ENCODE measurements at regions not wholly inside any gene's neighbourhood (a gene's known extent, or its start where the extent isn't known, plus 50 kb on each side); places are given as distances from the start of the nearest gene placed in this dataset.
"Not testable (repeated sequence)": the region's sequence is repeated elsewhere in the genome, so short reads cannot be mapped to it uniquely, and the experiment has no call there.

DNA sequence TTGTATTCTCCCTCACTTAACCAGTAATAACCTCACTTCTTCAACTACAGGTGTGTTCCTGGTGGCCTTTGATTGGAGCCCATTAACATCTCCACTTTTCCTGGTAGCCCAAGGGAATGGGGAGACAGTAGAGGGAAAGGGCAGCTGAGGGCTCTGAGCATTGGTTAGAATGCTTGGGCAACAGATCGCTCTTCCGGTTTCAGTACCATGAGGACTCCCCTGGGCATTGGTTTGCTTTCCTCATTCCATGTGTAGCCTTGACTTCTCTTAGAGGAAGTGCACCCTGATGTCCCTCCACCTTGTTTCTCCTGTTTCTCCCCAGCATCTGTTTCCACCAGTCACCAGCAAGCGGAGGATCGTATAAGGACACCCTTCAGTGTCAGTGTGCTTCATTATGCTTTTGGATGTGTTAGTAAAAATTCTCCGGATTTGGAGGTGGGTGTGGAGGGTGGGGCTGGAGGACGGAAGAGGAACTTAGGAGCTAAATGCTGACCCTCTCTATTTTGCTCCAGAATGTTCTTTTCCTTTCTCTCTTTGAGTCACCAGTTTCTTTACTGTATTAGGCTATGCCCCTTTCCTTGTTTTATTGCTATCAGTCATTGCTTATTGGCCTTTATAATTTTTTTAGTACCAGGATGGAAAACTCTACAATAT lies 50.6 kb upstream of the ZNG1B start:
- H3F3A ChIP-seq (ENCODE audit: low read length, unreplicated experiment); H3K9me3 ChIP-seq (ENCODE audit: low read length); H3K27ac ChIP-seq (ENCODE audit: low read length); intact Hi-C loops (cut with micrococcal nuclease); DNase-seq; H3K27me3 ChIP-seq (ENCODE audit: low read length); H3K4me1 ChIP-seq (ENCODE audit: insufficient read depth, low read length); H3K9me2 ChIP-seq (replicated peaks; ENCODE audit: low read length); H2AFZ ChIP-seq (ENCODE audit: low read length); H3K79me2 ChIP-seq (ENCODE audit: low read length); ATAC-seq; H4K20me1 ChIP-seq (ENCODE audit: low read length); POLR2A ChIA-PET (ENCODE audit: unreplicated experiment); H3K4me3 ChIP-seq (ENCODE audit: low read length); H3K4me2 ChIP-seq (ENCODE audit: low read length); CTCF ChIA-PET; BruUV-seq (replicated peaks); H3K9ac ChIP-seq (ENCODE audit: low read length); H3K36me3 ChIP-seq (ENCODE audit: low read depth, low read length): not testable (repeated sequence)

DNA sequence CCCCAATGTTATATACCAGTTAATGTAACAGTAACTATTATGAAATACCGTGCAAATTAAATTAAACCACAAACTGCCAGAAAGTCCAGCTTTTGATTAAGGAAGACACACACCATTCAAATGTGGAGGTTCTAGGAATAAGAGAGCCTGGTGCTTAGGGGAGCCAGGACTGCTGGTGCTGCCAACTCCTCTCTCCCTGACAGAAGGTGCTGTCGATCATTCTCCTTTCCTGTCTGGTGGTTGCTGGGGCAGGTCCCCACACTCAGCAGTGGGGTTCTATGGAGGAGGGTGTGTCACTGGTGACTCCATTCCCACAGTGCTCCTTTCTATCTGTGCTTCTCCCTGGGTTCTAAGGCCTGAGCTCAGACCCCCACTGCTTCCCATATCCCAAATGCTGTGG lies 57.9 kb upstream of the ZNG1B start:
- BruUV-seq (replicated peaks); H3K9ac ChIP-seq (ENCODE audit: low read length); ATAC-seq; H3K27ac ChIP-seq (ENCODE audit: low read length); H3K9me2 ChIP-seq (replicated peaks; ENCODE audit: low read length); POLR2A ChIA-PET (ENCODE audit: unreplicated experiment); intact Hi-C loops (cut with micrococcal nuclease); H3F3A ChIP-seq (ENCODE audit: low read length, unreplicated experiment); H3K4me1 ChIP-seq (ENCODE audit: insufficient read depth, low read length); H4K20me1 ChIP-seq (ENCODE audit: low read length); DNase-seq; H3K9me3 ChIP-seq (ENCODE audit: low read length); H3K79me2 ChIP-seq (ENCODE audit: low read length); H3K4me3 ChIP-seq (ENCODE audit: low read length); H2AFZ ChIP-seq (ENCODE audit: low read length); H3K4me2 ChIP-seq (ENCODE audit: low read length); H3K36me3 ChIP-seq (ENCODE audit: low read depth, low read length); CTCF ChIA-PET; H3K27me3 ChIP-seq (ENCODE audit: low read length): not testable (repeated sequence)

DNA sequence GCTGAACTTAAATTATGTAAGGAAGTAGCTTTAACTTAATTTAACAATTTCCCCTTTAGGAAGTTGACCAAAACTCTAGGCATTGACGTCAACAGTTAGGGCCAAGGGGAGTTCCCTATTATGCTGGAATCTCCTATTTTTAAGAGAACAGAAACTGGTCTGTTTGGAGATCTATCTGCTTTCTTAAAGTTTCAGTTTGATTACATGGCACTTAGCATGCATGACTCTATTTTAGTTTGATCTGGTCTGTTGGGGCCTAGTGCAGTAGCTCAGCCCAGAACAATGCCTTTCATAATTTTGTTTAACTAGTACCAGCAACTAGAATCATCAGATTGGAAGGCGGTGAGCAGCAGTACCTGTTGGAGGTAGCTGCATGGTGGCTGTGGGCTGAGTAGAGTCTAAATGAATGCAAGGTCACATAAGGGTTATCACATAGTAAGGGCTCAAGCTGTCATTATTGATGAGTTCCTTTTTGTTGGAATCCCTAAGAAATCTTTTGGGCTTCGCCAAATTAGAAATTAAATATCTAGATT lies 60.5 kb upstream of the ZNG1B start:
- no peak overlapping the region for H3K4me3 ChIP-seq (ENCODE audit: low read length)
- no TSS peak for BruUV-seq (replicated peaks)
- ATAC-seq (no peak), DNase-seq (no peak)
- H2AFZ ChIP-seq (ENCODE audit: low read length): no peak overlapping the region
- H3K27me3 ChIP-seq (ENCODE audit: low read length): no peaks in the 10 kb centered on the region
- H3F3A ChIP-seq (ENCODE audit: low read length, unreplicated experiment): no peaks in the 10 kb centered on the region
- intact Hi-C loops (cut with micrococcal nuclease): no loop called here
- no peaks in the 10 kb centered on the region for H3K79me2 ChIP-seq (ENCODE audit: low read length)
- H3K27ac ChIP-seq (ENCODE audit: low read length): no peak overlapping the region
- no peaks in the 10 kb centered on the region for H3K9me2 ChIP-seq (replicated peaks; ENCODE audit: low read length)
- H3K9me3 ChIP-seq (ENCODE audit: low read length): no peaks in the 10 kb centered on the region
- CTCF ChIA-PET: no interaction called here
- H3K4me1 ChIP-seq (ENCODE audit: insufficient read depth, low read length): no peaks in the 10 kb centered on the region
- POLR2A ChIA-PET (ENCODE audit: unreplicated experiment): no interaction called here
- H4K20me1 ChIP-seq (ENCODE audit: low read length): no peaks in the 10 kb centered on the region
- H3K4me2 ChIP-seq (ENCODE audit: low read length): no peak overlapping the region
- H3K9ac ChIP-seq (ENCODE audit: low read length): no peak overlapping the region
- no peak for TF ChIP-seq EZH2phosphoT487 (IDR thresholded peaks at IDR 0.05; ENCODE audit: borderline replicate concordance, low read length)
- no peak for TF ChIP-seq EZH2 (IDR thresholded peaks at IDR 0.05; ENCODE audit: low read length, unreplicated experiment)
- TF ChIP-seq, protein P1, sequence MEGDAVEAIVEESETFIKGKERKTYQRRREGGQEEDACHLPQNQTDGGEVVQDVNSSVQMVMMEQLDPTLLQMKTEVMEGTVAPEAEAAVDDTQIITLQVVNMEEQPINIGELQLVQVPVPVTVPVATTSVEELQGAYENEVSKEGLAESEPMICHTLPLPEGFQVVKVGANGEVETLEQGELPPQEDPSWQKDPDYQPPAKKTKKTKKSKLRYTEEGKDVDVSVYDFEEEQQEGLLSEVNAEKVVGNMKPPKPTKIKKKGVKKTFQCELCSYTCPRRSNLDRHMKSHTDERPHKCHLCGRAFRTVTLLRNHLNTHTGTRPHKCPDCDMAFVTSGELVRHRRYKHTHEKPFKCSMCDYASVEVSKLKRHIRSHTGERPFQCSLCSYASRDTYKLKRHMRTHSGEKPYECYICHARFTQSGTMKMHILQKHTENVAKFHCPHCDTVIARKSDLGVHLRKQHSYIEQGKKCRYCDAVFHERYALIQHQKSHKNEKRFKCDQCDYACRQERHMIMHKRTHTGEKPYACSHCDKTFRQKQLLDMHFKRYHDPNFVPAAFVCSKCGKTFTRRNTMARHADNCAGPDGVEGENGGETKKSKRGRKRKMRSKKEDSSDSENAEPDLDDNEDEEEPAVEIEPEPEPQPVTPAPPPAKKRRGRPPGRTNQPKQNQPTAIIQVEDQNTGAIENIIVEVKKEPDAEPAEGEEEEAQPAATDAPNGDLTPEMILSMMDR (conservative IDR thresholded peaks at IDR 0.05; ENCODE audit: low read depth, low read length): no peak
- H3K36me3 ChIP-seq (ENCODE audit: low read depth, low read length): no peaks in the 10 kb centered on the region

Data from PC-3 (cell line).